ENCODE measurements at regions not wholly inside any gene's neighbourhood (a gene's known extent, or its start where the extent isn't known, plus 50 kb on each side); places are given as distances from the start of the nearest gene placed in this dataset.
"Not testable (repeated sequence)": the region's sequence is repeated elsewhere in the genome, so short reads cannot be mapped to it uniquely, and the experiment has no call there.

GRCh38 chr2:91686046-91686445 is 2994.6 kb downstream of the RPIA start:
- H3K36me3 ChIP-seq (ENCODE audit: control insufficient read depth, insufficient read depth, low read length); DNase-seq: not testable (repeated sequence)

More at GRCh38 chr2:91686046-91686445, 2994.6 kb downstream of the RPIA start:
- H3K9me3 ChIP-seq (ENCODE audit: control insufficient read depth, low read length); H3K4me1 ChIP-seq (ENCODE audit: control insufficient read depth, insufficient read depth, low read length, poor library complexity, severe bottlenecking); H3K4me3 ChIP-seq (ENCODE audit: insufficient read depth, low read depth, low read length, poor library complexity, severe bottlenecking); H3K27ac ChIP-seq (ENCODE audit: insufficient read depth, low read length, poor library complexity, severe bottlenecking); H3K27me3 ChIP-seq (replicated peaks; ENCODE audit: control insufficient read depth, insufficient read depth, low read length, poor library complexity, severe bottlenecking): not testable (repeated sequence)

All from effector memory CD4-positive, alpha-beta T cell (primary cell).